ENCODE measurements at regions not wholly inside any gene's neighbourhood (a gene's known extent, or its start where the extent isn't known, plus 50 kb on each side); places are given as distances from the start of the nearest gene placed in this dataset.

DNA sequence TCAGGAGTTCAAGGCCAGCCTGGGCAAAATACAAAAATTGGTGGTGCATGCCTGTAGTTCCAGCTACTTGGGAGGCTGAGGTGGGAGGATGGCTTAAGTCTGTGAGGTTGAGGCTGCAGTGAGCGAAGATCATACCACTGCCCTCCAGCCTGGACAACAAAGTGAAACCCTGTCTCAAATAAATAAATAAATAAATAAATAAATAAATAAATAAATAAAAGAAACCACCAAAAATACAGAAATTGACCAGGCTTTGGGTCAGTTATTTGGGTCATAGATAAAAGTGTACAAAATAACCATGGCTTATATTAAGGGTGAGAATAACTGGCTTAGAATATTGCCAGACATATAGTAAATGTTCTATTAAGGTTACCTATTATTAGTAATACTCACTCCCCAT lies 129.2 kb downstream of the NEUROD6 start:
- no peak overlapping the region for H2BK15ac ChIP-seq (ENCODE audit: low read length)
- no peak overlapping the region for H3K14ac ChIP-seq (ENCODE audit: low read length)
- no peak overlapping the region for H4K91ac ChIP-seq (ENCODE audit: low read depth, low read length, poor library complexity)
- no peaks in the 10 kb centered on the region for H3K27me3 ChIP-seq (ENCODE audit: control insufficient read depth in 3 of 3, insufficient read depth in 3 of 3, low read depth in 1 of 3, low read length in 3 of 3)
- no peak overlapping the region for H3K27ac ChIP-seq (replicated peaks; ENCODE audit: low read length)
- no peak overlapping the region for H2BK12ac ChIP-seq (ENCODE audit: low read length)
- H3K4me2 ChIP-seq (ENCODE audit: insufficient read depth, low read length, poor library complexity, severe bottlenecking): no peak overlapping the region
- H2AFZ ChIP-seq (ENCODE audit: low read length): no peak overlapping the region
- H2AK5ac ChIP-seq (ENCODE audit: low read depth, low read length): no peak overlapping the region
- no peak overlapping the region for H2BK120ac ChIP-seq (ENCODE audit: low read depth, low read length)
- H3K4ac ChIP-seq (ENCODE audit: low read length): no peak overlapping the region
- no peak overlapping the region for H4K8ac ChIP-seq (ENCODE audit: low read depth, low read length)
- H3K18ac ChIP-seq (ENCODE audit: low read length): no peak overlapping the region
- no peaks in the 10 kb centered on the region for H3K4me1 ChIP-seq (ENCODE audit: control insufficient read depth in 2 of 2, insufficient read depth in 1 of 2, low read depth in 1 of 2, low read length in 2 of 2)
- no peaks in the 10 kb centered on the region for H3K9me3 ChIP-seq (replicated peaks in 1 of 2; ENCODE audit: control insufficient read depth in 2 of 2, insufficient read depth in 1 of 2, low read depth in 1 of 2, low read length in 2 of 2)
- no peak for DNase-seq (ENCODE audit: low spot score)
- H3K4me3 ChIP-seq (ENCODE audit: low read length in 2 of 2): no peak overlapping the region
- no peak overlapping the region for H3K23ac ChIP-seq (ENCODE audit: low read depth, low read length, poor library complexity)
- no peaks in the 10 kb centered on the region for H3K79me1 ChIP-seq (ENCODE audit: low read depth, low read length)
- no peak overlapping the region for H2BK5ac ChIP-seq (ENCODE audit: low read length)
- H3K9ac ChIP-seq (ENCODE audit: low read depth, low read length, poor library complexity): no peak overlapping the region
- WGBS, 2 donors (ENCODE audit: extremely low coverage in 2 of 2, insufficient read length in 2 of 2, insufficient replicate concordance in 1 of 2): no CpG with 5 or more reads among the region's 1 CpG
- H3K36me3 ChIP-seq (replicated peaks in 1 of 2; ENCODE audit: control insufficient read depth in 2 of 2, insufficient read depth in 2 of 2, low read length in 2 of 2): no peaks in the 10 kb centered on the region

GRCh38 chr7:31204071-31204470 lies 136.5 kb downstream of the NEUROD6 start:
- no peak overlapping the region for H3K14ac ChIP-seq (ENCODE audit: low read length)
- no peak overlapping the region for H3K23ac ChIP-seq (ENCODE audit: low read depth, low read length, poor library complexity)
- no peak overlapping the region for H3K4me3 ChIP-seq (ENCODE audit: low read length in 2 of 2)
- H3K4me2 ChIP-seq (ENCODE audit: insufficient read depth, low read length, poor library complexity, severe bottlenecking): no peak overlapping the region
- no peak overlapping the region for H4K91ac ChIP-seq (ENCODE audit: low read depth, low read length, poor library complexity)
- DNase-seq (ENCODE audit: low spot score): no peak
- no peak overlapping the region for H2BK12ac ChIP-seq (ENCODE audit: low read length)
- no peak overlapping the region for H3K9ac ChIP-seq (ENCODE audit: low read depth, low read length, poor library complexity)
- H3K9me3 ChIP-seq (replicated peaks in 1 of 2; ENCODE audit: control insufficient read depth in 2 of 2, insufficient read depth in 1 of 2, low read depth in 1 of 2, low read length in 2 of 2): peaks cover 0 to 2% of the 10 kb centered on the region in 2 donors
- WGBS, 2 donors (ENCODE audit: extremely low coverage in 2 of 2, insufficient read length in 2 of 2, insufficient replicate concordance in 1 of 2): no CpG with 5 or more reads among the region's 2 CpGs
- no peak overlapping the region for H2AFZ ChIP-seq (ENCODE audit: low read length)
- H2BK15ac ChIP-seq (ENCODE audit: low read length): no peak overlapping the region
- H3K36me3 ChIP-seq (replicated peaks in 1 of 2; ENCODE audit: control insufficient read depth in 2 of 2, insufficient read depth in 2 of 2, low read length in 2 of 2): no peaks in the 10 kb centered on the region
- H3K79me1 ChIP-seq (ENCODE audit: low read depth, low read length): no peaks in the 10 kb centered on the region
- no peak overlapping the region for H2BK5ac ChIP-seq (ENCODE audit: low read length)
- H4K8ac ChIP-seq (ENCODE audit: low read depth, low read length): no peak overlapping the region
- no peak overlapping the region for H3K4ac ChIP-seq (ENCODE audit: low read length)
- no peak overlapping the region for H2AK5ac ChIP-seq (ENCODE audit: low read depth, low read length)
- H3K27ac ChIP-seq (replicated peaks; ENCODE audit: low read length): no peak overlapping the region
- H2BK120ac ChIP-seq (ENCODE audit: low read depth, low read length): no peak overlapping the region
- H3K18ac ChIP-seq (ENCODE audit: low read length): no peak overlapping the region
- H3K27me3 ChIP-seq (ENCODE audit: control insufficient read depth in 3 of 3, insufficient read depth in 3 of 3, low read depth in 1 of 3, low read length in 3 of 3): no peaks in the 10 kb centered on the region
- no peaks in the 10 kb centered on the region for H3K4me1 ChIP-seq (ENCODE audit: control insufficient read depth in 2 of 2, insufficient read depth in 1 of 2, low read depth in 1 of 2, low read length in 2 of 2)

DNA sequence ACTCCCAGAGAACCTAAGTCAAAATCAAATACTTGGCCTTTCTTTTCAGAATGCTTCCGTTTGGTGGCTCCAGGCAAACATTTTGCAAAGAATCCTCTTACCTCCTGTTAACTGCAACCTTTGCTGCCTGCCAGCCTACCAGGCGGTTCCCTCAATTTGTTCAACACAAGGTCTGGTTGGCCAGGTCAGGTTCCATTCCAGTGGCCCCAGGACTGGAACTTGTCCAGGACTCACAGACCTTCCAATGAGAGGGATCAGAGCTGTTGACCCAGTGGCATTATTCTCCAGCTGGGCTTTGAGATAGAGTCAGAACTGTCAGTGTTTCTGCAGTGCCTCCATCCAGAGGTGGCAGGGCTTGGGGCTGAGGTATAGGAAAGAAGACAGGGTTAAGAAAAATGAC lies 137.0 kb downstream of the NEUROD6 start:
- no peaks in the 10 kb centered on the region for H3K27me3 ChIP-seq (ENCODE audit: control insufficient read depth in 3 of 3, insufficient read depth in 3 of 3, low read depth in 1 of 3, low read length in 3 of 3)
- no peak overlapping the region for H3K18ac ChIP-seq (ENCODE audit: low read length)
- H3K4me2 ChIP-seq (ENCODE audit: insufficient read depth, low read length, poor library complexity, severe bottlenecking): no peak overlapping the region
- H2BK5ac ChIP-seq (ENCODE audit: low read length): no peak overlapping the region
- no peak for DNase-seq (ENCODE audit: low spot score)
- no peaks in the 10 kb centered on the region for H3K36me3 ChIP-seq (replicated peaks in 1 of 2; ENCODE audit: control insufficient read depth in 2 of 2, insufficient read depth in 2 of 2, low read length in 2 of 2)
- no peak overlapping the region for H3K4ac ChIP-seq (ENCODE audit: low read length)
- WGBS, 2 donors (ENCODE audit: extremely low coverage in 2 of 2, insufficient read length in 2 of 2, insufficient replicate concordance in 1 of 2): no CpG with 5 or more reads among the region's 2 CpGs
- H2BK15ac ChIP-seq (ENCODE audit: low read length): no peak overlapping the region
- H2BK120ac ChIP-seq (ENCODE audit: low read depth, low read length): no peak overlapping the region
- H2AK5ac ChIP-seq (ENCODE audit: low read depth, low read length): no peak overlapping the region
- H2BK12ac ChIP-seq (ENCODE audit: low read length): no peak overlapping the region
- no peak overlapping the region for H3K27ac ChIP-seq (replicated peaks; ENCODE audit: low read length)
- H3K4me3 ChIP-seq (ENCODE audit: low read length in 2 of 2): no peak overlapping the region
- no peak overlapping the region for H4K91ac ChIP-seq (ENCODE audit: low read depth, low read length, poor library complexity)
- peaks cover 0 to 2% of the 10 kb centered on the region in 2 donors for H3K9me3 ChIP-seq (replicated peaks in 1 of 2; ENCODE audit: control insufficient read depth in 2 of 2, insufficient read depth in 1 of 2, low read depth in 1 of 2, low read length in 2 of 2)
- H3K23ac ChIP-seq (ENCODE audit: low read depth, low read length, poor library complexity): no peak overlapping the region
- no peak overlapping the region for H4K8ac ChIP-seq (ENCODE audit: low read depth, low read length)
- no peak overlapping the region for H2AFZ ChIP-seq (ENCODE audit: low read length)
- H3K4me1 ChIP-seq (ENCODE audit: control insufficient read depth in 2 of 2, insufficient read depth in 1 of 2, low read depth in 1 of 2, low read length in 2 of 2): no peaks in the 10 kb centered on the region
- H3K79me1 ChIP-seq (ENCODE audit: low read depth, low read length): no peaks in the 10 kb centered on the region
- no peak overlapping the region for H3K14ac ChIP-seq (ENCODE audit: low read length)
- no peak overlapping the region for H3K9ac ChIP-seq (ENCODE audit: low read depth, low read length, poor library complexity)

GRCh38 chr7:31202801-31203200 lies 137.7 kb downstream of the NEUROD6 start:
- Histone ChIP-seq H3K9ac (ENCODE audit: low read depth, low read length, poor library complexity) (no peak overlapping the region), H2BK5ac (ENCODE audit: low read length) (no peak overlapping the region), H3K79me1 (ENCODE audit: low read depth, low read length) (no peaks in the 10 kb centered on the region), H3K4me3 (ENCODE audit: low read length in 2 of 2) (no peak overlapping the region), H2AK5ac (ENCODE audit: low read depth, low read length) (no peak overlapping the region), H4K8ac (ENCODE audit: low read depth, low read length) (no peak overlapping the region), H3K27ac (replicated peaks; ENCODE audit: low read length) (no peak overlapping the region), H3K4me2 (ENCODE audit: insufficient read depth, low read length, poor library complexity, severe bottlenecking) (no peak overlapping the region), H2BK12ac (ENCODE audit: low read length) (no peak overlapping the region), H2BK15ac (ENCODE audit: low read length) (no peak overlapping the region), H4K91ac (ENCODE audit: low read depth, low read length, poor library complexity) (no peak overlapping the region), H3K4me1 (ENCODE audit: control insufficient read depth in 2 of 2, insufficient read depth in 1 of 2, low read depth in 1 of 2, low read length in 2 of 2) (no peaks in the 10 kb centered on the region), H2BK120ac (ENCODE audit: low read depth, low read length) (no peak overlapping the region), H3K9me3 (replicated peaks in 1 of 2; ENCODE audit: control insufficient read depth in 2 of 2, insufficient read depth in 1 of 2, low read depth in 1 of 2, low read length in 2 of 2) (peaks cover 0 to 7% of the 10 kb centered on the region in 2 donors), H3K23ac (ENCODE audit: low read depth, low read length, poor library complexity) (no peak overlapping the region), H3K27me3 (ENCODE audit: control insufficient read depth in 3 of 3, insufficient read depth in 3 of 3, low read depth in 1 of 3, low read length in 3 of 3) (no peaks in the 10 kb centered on the region), H3K4ac (ENCODE audit: low read length) (no peak overlapping the region), H2AFZ (ENCODE audit: low read length) (no peak overlapping the region), H3K14ac (ENCODE audit: low read length) (no peak overlapping the region), H3K36me3 (replicated peaks in 1 of 2; ENCODE audit: control insufficient read depth in 2 of 2, insufficient read depth in 2 of 2, low read length in 2 of 2) (no peaks in the 10 kb centered on the region), H3K18ac (ENCODE audit: low read length) (no peak overlapping the region)
- DNase-seq (ENCODE audit: low spot score): no peak
- no CpG with 5 or more reads among the region's 6 CpGs for WGBS, 2 donors (ENCODE audit: extremely low coverage in 2 of 2, insufficient read length in 2 of 2, insufficient replicate concordance in 1 of 2)

All from neuronal stem cell (in vitro differentiated cells).